ENCODE measurements at regions not wholly inside any gene's neighbourhood (a gene's known extent, or its start where the extent isn't known, plus 50 kb on each side); places are given as distances from the start of the nearest gene placed in this dataset.

GRCh38 chr21:21968810-21969209, 970.6 kb downstream of the NCAM2 start:
- intact Hi-C loops (cut with DNase I; ENCODE audit: low total_unique reads) = no loop called here

GRCh38 chr21:21969211-21969610, 971.0 kb downstream of the NCAM2 start:
- intact Hi-C loops (cut with DNase I; ENCODE audit: low total_unique reads) = no loop called here
- no peaks in the 10 kb centered on the region for H3K27me3 ChIP-seq
- TF ChIP-seq CTCF (IDR thresholded peaks at IDR 0.05) = no peak
- H3K4me1 ChIP-seq = no peaks in the 10 kb centered on the region
- no peak overlapping the region for H3K4me3 ChIP-seq
- no peak for DNase-seq
- no peaks in the 10 kb centered on the region for H3K36me3 ChIP-seq
- no peak overlapping the region for H3K27ac ChIP-seq
- H3K9me3 ChIP-seq = peaks cover 0 to 5% (median 0%) of the 10 kb centered on the region in 3 donors

More at GRCh38 chr21:21968810-21969209, 970.6 kb downstream of the NCAM2 start:
- Histone ChIP-seq H3K9me3 (peaks cover 0 to 9% (median 0%) of the 10 kb centered on the region in 3 donors), H3K36me3 (no peaks in the 10 kb centered on the region), H3K4me3 (no peak overlapping the region), H3K27ac (no peak overlapping the region), H3K4me1 (no peaks in the 10 kb centered on the region), H3K27me3 (no peaks in the 10 kb centered on the region)
- TF ChIP-seq CTCF (IDR thresholded peaks at IDR 0.05) = no peak
- no peak for DNase-seq

GRCh38 chr21:21971384-21971783, 973.2 kb downstream of the NCAM2 start:
- no peaks in the 10 kb centered on the region for H3K27me3 ChIP-seq
- H3K27ac ChIP-seq = no peak overlapping the region
- intact Hi-C loops (cut with DNase I; ENCODE audit: low total_unique reads) = no loop called here
- no peaks in the 10 kb centered on the region for H3K4me1 ChIP-seq
- H3K4me3 ChIP-seq = no peak overlapping the region
- no peaks in the 10 kb centered on the region for H3K36me3 ChIP-seq
- H3K9me3 ChIP-seq = no peaks in the 10 kb centered on the region
- DNase-seq = no peak
- TF ChIP-seq CTCF (IDR thresholded peaks at IDR 0.05) = no peak

GRCh38 chr21:21973806-21974205, 975.6 kb downstream of the NCAM2 start:
- no peak overlapping the region for H3K27ac ChIP-seq
- H3K9me3 ChIP-seq = no peaks in the 10 kb centered on the region
- no peak for DNase-seq
- no peak for TF ChIP-seq CTCF (IDR thresholded peaks at IDR 0.05)
- intact Hi-C loops (cut with DNase I; ENCODE audit: low total_unique reads) = no loop called here
- no peaks in the 10 kb centered on the region for H3K4me1 ChIP-seq
- H3K27me3 ChIP-seq = no peaks in the 10 kb centered on the region
- H3K36me3 ChIP-seq = no peaks in the 10 kb centered on the region
- no peak overlapping the region for H3K4me3 ChIP-seq

GRCh38 chr21:21996891-21997290, 998.7 kb downstream of the NCAM2 start:
- DNase-seq = no peak
- Histone ChIP-seq H3K9me3 (no peaks in the 10 kb centered on the region), H3K27me3 (no peaks in the 10 kb centered on the region), H3K4me3 (no peak overlapping the region), H3K27ac (no peak overlapping the region), H3K4me1 (no peaks in the 10 kb centered on the region), H3K36me3 (no peaks in the 10 kb centered on the region)
- TF ChIP-seq CTCF (IDR thresholded peaks at IDR 0.05) = no peak
- intact Hi-C loops (cut with DNase I; ENCODE audit: low total_unique reads) = no loop called here

Measured in tibial artery (tissue), 4 donors.